Activated naive CD8-positive, alpha-beta T cell (primary cell): ENCODE measurements at regions not wholly inside any gene's neighbourhood (a gene's known extent, or its start where the extent isn't known, plus 50 kb on each side); places are given as distances from the start of the nearest gene placed in this dataset.

Experiments used
- H3K27ac Mint-ChIP-seq: one replicate; pipeline ENCODE4 v1.8.0; 2021; ENCODE audit warnings: mixed read lengths
- H3K27me3 Mint-ChIP-seq: one replicate; pipeline ENCODE4 v1.8.0; 2021; ENCODE audit warnings: mixed read lengths
- H3K36me3 Mint-ChIP-seq: one replicate; pipeline ENCODE4 v1.8.0; 2021; ENCODE audit warnings: mixed read lengths
- H3K4me1 Mint-ChIP-seq: one replicate; pipeline ENCODE4 v1.8.0; 2021; ENCODE audit warnings: low read depth, mixed read lengths
- H3K4me3 Mint-ChIP-seq: one replicate; pipeline ENCODE4 v1.8.0; 2021; ENCODE audit warnings: mild to moderate bottlenecking, mixed read lengths
- H3K9me3 Mint-ChIP-seq: one replicate; pipeline ENCODE4 v1.8.0; 2021; ENCODE audit warnings: low read depth, mixed read lengths

- no peaks in the 10 kb centered on the region for H3K4me1 Mint-ChIP-seq
- no peaks in the 10 kb centered on the region for H3K9me3 Mint-ChIP-seq
- no peaks in the 10 kb centered on the region for H3K36me3 Mint-ChIP-seq
- H3K27me3 Mint-ChIP-seq = peaks cover 8% of the 10 kb centered on the region
- H3K27ac Mint-ChIP-seq = no peak overlapping the region
- H3K4me3 Mint-ChIP-seq = no peak overlapping the region
Measured at GRCh38 chr18:61669320-61669719, 223.5 kb downstream of the RNF152 start.

GRCh38 chr18:61666876-61667590 is 225.8 kb downstream of the RNF152 start:
- peaks cover 6% of the 10 kb centered on the region for H3K9me3 Mint-ChIP-seq
- H3K27me3 Mint-ChIP-seq = peaks cover 4% of the 10 kb centered on the region
- H3K4me1 Mint-ChIP-seq = no peaks in the 10 kb centered on the region
- no peak overlapping the region for H3K4me3 Mint-ChIP-seq
- no peaks in the 10 kb centered on the region for H3K36me3 Mint-ChIP-seq
- peak overlapping the region; percentile 12 for H3K27ac Mint-ChIP-seq

- Mint-ChIP-seq H3K9me3 (peaks cover 6% of the 10 kb centered on the region), H3K4me3 (no peak overlapping the region)
Measured at GRCh38 chr18:61664419-61665084, 228.3 kb downstream of the RNF152 start.

GRCh38 chr18:61662726-61663125 is 230.1 kb downstream of the RNF152 start:
- Mint-ChIP-seq H3K27ac (no peak overlapping the region), H3K9me3 (peaks cover 6% of the 10 kb centered on the region), H3K27me3 (no peaks in the 10 kb centered on the region), H3K36me3 (no peaks in the 10 kb centered on the region), H3K4me1 (no peaks in the 10 kb centered on the region), H3K4me3 (no peak overlapping the region)

More at GRCh38 chr18:61664419-61665084, 228.3 kb downstream of the RNF152 start:
- Mint-ChIP-seq H3K27me3 (peaks cover 2% of the 10 kb centered on the region), H3K27ac (no peak overlapping the region), H3K36me3 (no peaks in the 10 kb centered on the region), H3K4me1 (no peaks in the 10 kb centered on the region)

- Mint-ChIP-seq H3K4me1 (no peaks in the 10 kb centered on the region), H3K27ac (no peak overlapping the region), H3K36me3 (no peaks in the 10 kb centered on the region), H3K9me3 (peaks cover 6% of the 10 kb centered on the region), H3K4me3 (no peak overlapping the region), H3K27me3 (peaks cover 3% of the 10 kb centered on the region)
Measured at GRCh38 chr18:61658431-61658830, 234.4 kb downstream of the RNF152 start.

- Mint-ChIP-seq H3K4me3 (no peak overlapping the region), H3K27ac (no peak overlapping the region), H3K4me1 (no peaks in the 10 kb centered on the region), H3K36me3 (no peaks in the 10 kb centered on the region), H3K27me3 (peaks cover 3% of the 10 kb centered on the region), H3K9me3 (no peaks in the 10 kb centered on the region)
Measured at GRCh38 chr18:61657066-61657732, 235.6 kb downstream of the RNF152 start.

- Mint-ChIP-seq H3K27ac (no peak overlapping the region), H3K9me3 (no peaks in the 10 kb centered on the region), H3K4me3 (no peak overlapping the region), H3K4me1 (no peaks in the 10 kb centered on the region), H3K36me3 (no peaks in the 10 kb centered on the region), H3K27me3 (peaks cover 3% of the 10 kb centered on the region)
Measured at GRCh38 chr18:61655630-61656029, 237.2 kb downstream of the RNF152 start.

GRCh38 chr18:61653823-61654551 is 238.8 kb downstream of the RNF152 start:
- Mint-ChIP-seq H3K4me3 (no peak overlapping the region), H3K9me3 (no peaks in the 10 kb centered on the region), H3K27ac (no peak overlapping the region), H3K27me3 (peaks cover 3% of the 10 kb centered on the region), H3K4me1 (no peaks in the 10 kb centered on the region), H3K36me3 (no peaks in the 10 kb centered on the region)

GRCh38 chr18:61651880-61652268 is 240.9 kb downstream of the RNF152 start:
- no peak overlapping the region for H3K4me3 Mint-ChIP-seq
- peaks cover 1% of the 10 kb centered on the region for H3K27me3 Mint-ChIP-seq
- no peaks in the 10 kb centered on the region for H3K4me1 Mint-ChIP-seq
- H3K9me3 Mint-ChIP-seq = no peaks in the 10 kb centered on the region
- no peaks in the 10 kb centered on the region for H3K36me3 Mint-ChIP-seq
- no peak overlapping the region for H3K27ac Mint-ChIP-seq

GRCh38 chr18:61651145-61651879 is 241.5 kb downstream of the RNF152 start:
- Mint-ChIP-seq H3K4me1 (no peaks in the 10 kb centered on the region), H3K4me3 (no peak overlapping the region), H3K36me3 (no peaks in the 10 kb centered on the region), H3K27me3 (peaks cover 1% of the 10 kb centered on the region), H3K9me3 (no peaks in the 10 kb centered on the region), H3K27ac (no peak overlapping the region)

GRCh38 chr18:61643884-61644647 is 248.7 kb downstream of the RNF152 start:
- Mint-ChIP-seq H3K9me3 (no peaks in the 10 kb centered on the region), H3K36me3 (no peaks in the 10 kb centered on the region), H3K4me1 (peaks cover 4% of the 10 kb centered on the region), H3K27ac (no peak overlapping the region), H3K4me3 (no peak overlapping the region), H3K27me3 (peaks cover 4% of the 10 kb centered on the region)

- H3K27ac Mint-ChIP-seq = no peak overlapping the region
- H3K4me1 Mint-ChIP-seq = peaks cover 4% of the 10 kb centered on the region
- H3K36me3 Mint-ChIP-seq = no peaks in the 10 kb centered on the region
- H3K27me3 Mint-ChIP-seq = peaks cover 3% of the 10 kb centered on the region
- no peak overlapping the region for H3K4me3 Mint-ChIP-seq
- no peaks in the 10 kb centered on the region for H3K9me3 Mint-ChIP-seq
Measured at GRCh38 chr18:61639886-61640285, 252.9 kb downstream of the RNF152 start.

GRCh38 chr18:61637905-61638595 is 254.8 kb downstream of the RNF152 start:
- H3K27ac Mint-ChIP-seq = no peak overlapping the region
- no peaks in the 10 kb centered on the region for H3K36me3 Mint-ChIP-seq
- H3K9me3 Mint-ChIP-seq = no peaks in the 10 kb centered on the region
- no peak overlapping the region for H3K4me3 Mint-ChIP-seq
- H3K4me1 Mint-ChIP-seq = no peaks in the 10 kb centered on the region
- peaks cover 2% of the 10 kb centered on the region for H3K27me3 Mint-ChIP-seq
